Immature natural killer cell (primary cell): ENCODE measurements at regions not wholly inside any gene's neighbourhood (a gene's known extent, or its start where the extent isn't known, plus 50 kb on each side); places are given as distances from the start of the nearest gene placed in this dataset.
"Not testable (repeated sequence)": the region's sequence is repeated elsewhere in the genome, so short reads cannot be mapped to it uniquely, and the experiment has no call there.

Experiments
- DNase-seq, 3 donors: peaks; one replicate each; pipeline ENCODE4 v3.0.0; 2022; ENCODE audit warnings: mixed read lengths in 1 of 3
- H3K27ac Mint-ChIP-seq, 6 donors: one replicate each; pipeline ENCODE4 v1.8.0; 2020; ENCODE audit warnings: mixed read lengths in 6 of 6, mild to moderate bottlenecking in 5 of 6, inconsistent platforms in 4 of 6, moderate library complexity in 3 of 6
- H3K27me3 Mint-ChIP-seq, 3 donors: one replicate each; pipeline ENCODE4 v1.8.0; 2020 to 2021; ENCODE audit warnings: low read depth in 3 of 3, mild to moderate bottlenecking in 3 of 3, mixed read lengths in 3 of 3, moderate library complexity in 3 of 3, inconsistent platforms in 1 of 3
- H3K36me3 Mint-ChIP-seq, 3 donors: one replicate each; pipeline ENCODE4 v1.8.0; 2020; ENCODE audit warnings: mixed read lengths in 3 of 3, inconsistent platforms in 2 of 3, mild to moderate bottlenecking in 2 of 3
- H3K4me1 Mint-ChIP-seq, 2 donors: one replicate each; pipeline ENCODE4 v1.8.0; 2020; ENCODE audit warnings: inconsistent platforms in 2 of 2, mild to moderate bottlenecking in 2 of 2, mixed read lengths in 2 of 2, moderate library complexity in 1 of 2
- H3K4me3 Mint-ChIP-seq, 5 donors: one replicate each; pipeline ENCODE4 v1.8.0; 2020; ENCODE audit warnings: mild to moderate bottlenecking in 5 of 5, mixed read lengths in 5 of 5, inconsistent platforms in 3 of 5, moderate library complexity in 3 of 5
- H3K9me3 Mint-ChIP-seq, 6 donors: one replicate each; pipeline ENCODE4 v1.8.0; 2020; ENCODE audit warnings: mild to moderate bottlenecking in 6 of 6, mixed read lengths in 6 of 6, inconsistent platforms in 4 of 6, moderate library complexity in 3 of 6

GRCh38 chr7:89809291-89809690 is 345.0 kb upstream of the STEAP1 start:
- no peak for DNase-seq
- Mint-ChIP-seq H3K4me3 (no peak overlapping the region), H3K27me3 (peaks cover 0 to 3% (median 1%) of the 10 kb centered on the region in 3 donors), H3K9me3 (peaks cover 9 to 54% (median 19%) of the 10 kb centered on the region in 6 donors), H3K27ac (no peak overlapping the region), H3K36me3 (no peaks in the 10 kb centered on the region), H3K4me1 (no peaks in the 10 kb centered on the region)

GRCh38 chr7:89813081-89813480 is 341.2 kb upstream of the STEAP1 start:
- Mint-ChIP-seq H3K36me3 (no peaks in the 10 kb centered on the region), H3K27ac (no peak overlapping the region), H3K4me1 (no peaks in the 10 kb centered on the region), H3K27me3 (peaks cover 0 to 3% (median 1%) of the 10 kb centered on the region in 3 donors), H3K9me3 (peaks cover 4 to 30% (median 10%) of the 10 kb centered on the region in 6 donors), H3K4me3 (no peak overlapping the region)
- DNase-seq: no peak

GRCh38 chr7:89826121-89826520 is 328.1 kb upstream of the STEAP1 start:
- Mint-ChIP-seq H3K4me1 (no peaks in the 10 kb centered on the region), H3K4me3 (no peak overlapping the region), H3K9me3 (peaks cover 3 to 18% (median 5%) of the 10 kb centered on the region in 6 donors), H3K27me3 (peaks cover 0 to 2% (median 0%) of the 10 kb centered on the region in 3 donors), H3K36me3 (no peaks in the 10 kb centered on the region), H3K27ac (no peak overlapping the region)
- DNase-seq: no peak

- peaks cover 3 to 19% (median 5%) of the 10 kb centered on the region in 6 donors for H3K9me3 Mint-ChIP-seq
Observed at GRCh38 chr7:89826557-89826956, 327.7 kb upstream of the STEAP1 start.

GRCh38 chr7:89837515-89837914 is 316.8 kb upstream of the STEAP1 start:
- peaks cover 0 to 4% (median 2%) of the 10 kb centered on the region in 6 donors for H3K9me3 Mint-ChIP-seq
- H3K4me3 Mint-ChIP-seq: no peak overlapping the region
- DNase-seq: no peak
- peaks cover 0 to 3% (median 2%) of the 10 kb centered on the region in 3 donors for H3K27me3 Mint-ChIP-seq
- H3K36me3 Mint-ChIP-seq: no peaks in the 10 kb centered on the region
- no peak overlapping the region for H3K27ac Mint-ChIP-seq
- H3K4me1 Mint-ChIP-seq: peaks cover 3 to 10% of the 10 kb centered on the region in 2 donors

More at GRCh38 chr7:89826557-89826956, 327.7 kb upstream of the STEAP1 start:
- Mint-ChIP-seq H3K36me3 (no peaks in the 10 kb centered on the region), H3K27ac (no peak overlapping the region), H3K4me1 (no peaks in the 10 kb centered on the region), H3K4me3 (no peak overlapping the region), H3K27me3 (peaks cover 0 to 2% (median 1%) of the 10 kb centered on the region in 3 donors)
- no peak for DNase-seq

- H3K4me3 Mint-ChIP-seq: peak overlapping the region; percentile 60 to 71 (median 62)
- peak in 1 of 3 donors; percentile 1 for DNase-seq
- peaks cover 0 to 4% (median 2%) of the 10 kb centered on the region in 6 donors for H3K9me3 Mint-ChIP-seq
- H3K36me3 Mint-ChIP-seq: no peaks in the 10 kb centered on the region
- H3K27ac Mint-ChIP-seq: peak overlapping the region in 4 of 6 donors; percentile 7 to 45 (median 34)
- peaks cover 3 to 10% of the 10 kb centered on the region in 2 donors for H3K4me1 Mint-ChIP-seq
- peaks cover 0 to 2% (median 0%) of the 10 kb centered on the region in 3 donors for H3K27me3 Mint-ChIP-seq
Observed at GRCh38 chr7:89839329-89839728, 314.9 kb upstream of the STEAP1 start.

- H3K9me3 Mint-ChIP-seq: peaks cover 0 to 16% (median 4%) of the 10 kb centered on the region in 6 donors
- no peaks in the 10 kb centered on the region for H3K36me3 Mint-ChIP-seq
- DNase-seq: no peak
- no peak overlapping the region for H3K4me3 Mint-ChIP-seq
- peaks cover 0 to 2% (median 0%) of the 10 kb centered on the region in 3 donors for H3K27me3 Mint-ChIP-seq
- no peak overlapping the region for H3K27ac Mint-ChIP-seq
- no peaks in the 10 kb centered on the region for H3K4me1 Mint-ChIP-seq
Observed at GRCh38 chr7:89845952-89846351, 308.3 kb upstream of the STEAP1 start.

GRCh38 chr7:89849052-89849451 is 305.2 kb upstream of the STEAP1 start:
- peaks cover 4 to 23% (median 5%) of the 10 kb centered on the region in 6 donors for H3K9me3 Mint-ChIP-seq
- H3K36me3 Mint-ChIP-seq: no peaks in the 10 kb centered on the region
- H3K27ac Mint-ChIP-seq: no peak overlapping the region
- H3K4me1 Mint-ChIP-seq: no peaks in the 10 kb centered on the region
- no peaks in the 10 kb centered on the region for H3K27me3 Mint-ChIP-seq
- no peak overlapping the region for H3K4me3 Mint-ChIP-seq
- no peak for DNase-seq

GRCh38 chr7:89857053-89857452 is 297.2 kb upstream of the STEAP1 start:
- not testable (repeated sequence) for H3K27me3 Mint-ChIP-seq, H3K4me1 Mint-ChIP-seq, H3K27ac Mint-ChIP-seq, H3K36me3 Mint-ChIP-seq, H3K4me3 Mint-ChIP-seq, DNase-seq
- H3K9me3 Mint-ChIP-seq: peaks cover 1 to 43% (median 14%) of the 10 kb centered on the region in 6 donors

GRCh38 chr7:89857767-89858166 is 296.5 kb upstream of the STEAP1 start:
- H3K27ac Mint-ChIP-seq: no peak overlapping the region

GRCh38 chr7:89887489-89887888 is 266.8 kb upstream of the STEAP1 start:
- no peak for DNase-seq
- no peaks in the 10 kb centered on the region for H3K27me3 Mint-ChIP-seq
- peaks cover 0 to 3% (median 0%) of the 10 kb centered on the region in 3 donors for H3K36me3 Mint-ChIP-seq
- no peak overlapping the region for H3K4me3 Mint-ChIP-seq
- H3K4me1 Mint-ChIP-seq: no peaks in the 10 kb centered on the region
- H3K27ac Mint-ChIP-seq: no peak overlapping the region
- H3K9me3 Mint-ChIP-seq: peaks cover 0 to 20% (median 11%) of the 10 kb centered on the region in 6 donors

More at GRCh38 chr7:89857767-89858166, 296.5 kb upstream of the STEAP1 start:
- Mint-ChIP-seq H3K4me3 (no peak overlapping the region), H3K4me1 (no peaks in the 10 kb centered on the region), H3K9me3 (peaks cover 1 to 40% (median 12%) of the 10 kb centered on the region in 6 donors), H3K36me3 (no peaks in the 10 kb centered on the region), H3K27me3 (peaks cover 0 to 1% (median 0%) of the 10 kb centered on the region in 3 donors)
- DNase-seq: no peak

GRCh38 chr7:89908736-89909135 is 245.5 kb upstream of the STEAP1 start:
- no peak overlapping the region for H3K27ac Mint-ChIP-seq
- peaks cover 4 to 37% (median 15%) of the 10 kb centered on the region in 6 donors for H3K9me3 Mint-ChIP-seq
- H3K4me3 Mint-ChIP-seq: no peak overlapping the region
- DNase-seq: no peak
- no peaks in the 10 kb centered on the region for H3K4me1 Mint-ChIP-seq
- no peaks in the 10 kb centered on the region for H3K36me3 Mint-ChIP-seq
- H3K27me3 Mint-ChIP-seq: no peaks in the 10 kb centered on the region

- peaks cover 0 to 2% (median 0%) of the 10 kb centered on the region in 3 donors for H3K27me3 Mint-ChIP-seq
- DNase-seq: no peak
- H3K9me3 Mint-ChIP-seq: peaks cover 2 to 29% (median 8%) of the 10 kb centered on the region in 6 donors
- no peak overlapping the region for H3K27ac Mint-ChIP-seq
- H3K4me3 Mint-ChIP-seq: no peak overlapping the region
- H3K4me1 Mint-ChIP-seq: no peaks in the 10 kb centered on the region
- H3K36me3 Mint-ChIP-seq: no peaks in the 10 kb centered on the region
Observed at GRCh38 chr7:89914711-89915110, 239.6 kb upstream of the STEAP1 start.

- Mint-ChIP-seq H3K4me3 (no peak overlapping the region), H3K4me1 (no peaks in the 10 kb centered on the region), H3K27me3 (peaks cover 0 to 1% (median 0%) of the 10 kb centered on the region in 3 donors), H3K36me3 (no peaks in the 10 kb centered on the region), H3K27ac (no peak overlapping the region), H3K9me3 (peaks cover 10 to 34% (median 20%) of the 10 kb centered on the region in 6 donors)
- DNase-seq: no peak
Observed at GRCh38 chr7:89926194-89926593, 228.1 kb upstream of the STEAP1 start.

GRCh38 chr7:89926701-89927100 is 227.6 kb upstream of the STEAP1 start:
- Mint-ChIP-seq H3K4me1 (no peaks in the 10 kb centered on the region), H3K4me3 (no peak overlapping the region), H3K27me3 (peaks cover 0 to 1% (median 0%) of the 10 kb centered on the region in 3 donors), H3K27ac (no peak overlapping the region), H3K9me3 (peaks cover 10 to 32% (median 20%) of the 10 kb centered on the region in 6 donors), H3K36me3 (no peaks in the 10 kb centered on the region)
- DNase-seq: no peak
